ENCODE measurements at regions not wholly inside any gene's neighbourhood (a gene's known extent, or its start where the extent isn't known, plus 50 kb on each side); places are given as distances from the start of the nearest gene placed in this dataset.

- Histone ChIP-seq H3K27me3 (ENCODE audit: control insufficient read depth in 2 of 2, insufficient read depth in 2 of 2, low read length in 2 of 2) (no peaks in the 10 kb centered on the region), H3K4me3 (no peak overlapping the region), H3K27ac (ENCODE audit: extremely low read depth, low read depth, low read length) (no peak overlapping the region), H3K36me3 (ENCODE audit: control insufficient read depth, insufficient read depth, low read length) (no peaks in the 10 kb centered on the region), H4K20me1 (replicated peaks; ENCODE audit: control insufficient read depth, insufficient read depth, low read length) (no peaks in the 10 kb centered on the region), H3K9me3 (replicated peaks; ENCODE audit: control insufficient read depth, insufficient read depth, low read depth, low read length) (no peaks in the 10 kb centered on the region), H3K9me1 (ENCODE audit: control insufficient read depth, insufficient read depth, low read length) (no peaks in the 10 kb centered on the region), H3K79me2 (ENCODE audit: control insufficient read depth, insufficient read depth, low read length) (no peaks in the 10 kb centered on the region), H3K4me2 (ENCODE audit: insufficient read depth, low read length) (no peak overlapping the region), H3K9ac (ENCODE audit: insufficient read depth in 1 of 2, low read depth in 2 of 2, low read length in 2 of 2) (no peak overlapping the region), H3K4me1 (replicated peaks in 1 of 2; ENCODE audit: control insufficient read depth in 2 of 2, insufficient read depth in 2 of 2, low read length in 2 of 2) (no peaks in the 10 kb centered on the region), H2AFZ (ENCODE audit: low read depth, low read length) (no peak overlapping the region)
- no TSS peak for BruUV-seq (replicated peaks)
- no peak for TF ChIP-seq ZNF263 (CRISPR knock-in tag; IDR thresholded peaks at IDR 0.05; ENCODE audit: borderline replicate concordance)
- TF ChIP-seq KLF13 (tag; IDR thresholded peaks at IDR 0.05; ENCODE audit: borderline replicate concordance, low read depth) = no peak
- TF ChIP-seq, protein P1, sequence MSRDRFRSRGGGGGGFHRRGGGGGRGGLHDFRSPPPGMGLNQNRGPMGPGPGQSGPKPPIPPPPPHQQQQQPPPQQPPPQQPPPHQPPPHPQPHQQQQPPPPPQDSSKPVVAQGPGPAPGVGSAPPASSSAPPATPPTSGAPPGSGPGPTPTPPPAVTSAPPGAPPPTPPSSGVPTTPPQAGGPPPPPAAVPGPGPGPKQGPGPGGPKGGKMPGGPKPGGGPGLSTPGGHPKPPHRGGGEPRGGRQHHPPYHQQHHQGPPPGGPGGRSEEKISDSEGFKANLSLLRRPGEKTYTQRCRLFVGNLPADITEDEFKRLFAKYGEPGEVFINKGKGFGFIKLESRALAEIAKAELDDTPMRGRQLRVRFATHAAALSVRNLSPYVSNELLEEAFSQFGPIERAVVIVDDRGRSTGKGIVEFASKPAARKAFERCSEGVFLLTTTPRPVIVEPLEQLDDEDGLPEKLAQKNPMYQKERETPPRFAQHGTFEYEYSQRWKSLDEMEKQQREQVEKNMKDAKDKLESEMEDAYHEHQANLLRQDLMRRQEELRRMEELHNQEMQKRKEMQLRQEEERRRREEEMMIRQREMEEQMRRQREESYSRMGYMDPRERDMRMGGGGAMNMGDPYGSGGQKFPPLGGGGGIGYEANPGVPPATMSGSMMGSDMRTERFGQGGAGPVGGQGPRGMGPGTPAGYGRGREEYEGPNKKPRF (IDR thresholded peaks at IDR 0.05; ENCODE audit: low read depth, low read length) = no peak
- no peak for TF ChIP-seq CLOCK (CRISPR knock-in tag; IDR thresholded peaks at IDR 0.05; ENCODE audit: borderline replicate concordance)
- ChIA-PET POLR2A (no interaction called here), CTCF (ENCODE audit: low intra/inter-chr PET ratio) (no interaction called here)
- 0% methylated on average over 3 of the region's 3 CpGs for WGBS (ENCODE audit: insufficient coverage, low coverage, missing lambda C conversion rate)
- ATAC-seq = no peak
- intact Hi-C loops (cut with micrococcal nuclease) (no loop called here), in situ Hi-C loops (cut with MboI) (no loop called here)
- FAIRE-seq = no peak
- DNase-seq (ENCODE audit: extremely low read depth in 1 of 4, low spot score in 3 of 4) = no peak
Observed at GRCh38 chr18:64240316-64240715, 91.4 kb upstream of the LINC00305 start.

All from K562 (cell line).